Left forelimb (tissue), 1 donor: ENCODE measurements at regions not wholly inside any gene's neighbourhood (a gene's known extent, or its start where the extent isn't known, plus 50 kb on each side); places are given as distances from the start of the nearest gene placed in this dataset.
"Not testable (repeated sequence)": the region's sequence is repeated elsewhere in the genome, so short reads cannot be mapped to it uniquely, and the experiment has no call there.

ENCODE experiments used
- DNase-seq: peaks from one replicate; pipeline ENCODE4 v3.0.0-alpha.2; 2018; ENCODE audit warnings: low spot score

GRCh38 chr1:148386031-148386398 lies 97.1 kb downstream of the PPIAL4G start:
- not testable (repeated sequence) for DNase-seq

DNA sequence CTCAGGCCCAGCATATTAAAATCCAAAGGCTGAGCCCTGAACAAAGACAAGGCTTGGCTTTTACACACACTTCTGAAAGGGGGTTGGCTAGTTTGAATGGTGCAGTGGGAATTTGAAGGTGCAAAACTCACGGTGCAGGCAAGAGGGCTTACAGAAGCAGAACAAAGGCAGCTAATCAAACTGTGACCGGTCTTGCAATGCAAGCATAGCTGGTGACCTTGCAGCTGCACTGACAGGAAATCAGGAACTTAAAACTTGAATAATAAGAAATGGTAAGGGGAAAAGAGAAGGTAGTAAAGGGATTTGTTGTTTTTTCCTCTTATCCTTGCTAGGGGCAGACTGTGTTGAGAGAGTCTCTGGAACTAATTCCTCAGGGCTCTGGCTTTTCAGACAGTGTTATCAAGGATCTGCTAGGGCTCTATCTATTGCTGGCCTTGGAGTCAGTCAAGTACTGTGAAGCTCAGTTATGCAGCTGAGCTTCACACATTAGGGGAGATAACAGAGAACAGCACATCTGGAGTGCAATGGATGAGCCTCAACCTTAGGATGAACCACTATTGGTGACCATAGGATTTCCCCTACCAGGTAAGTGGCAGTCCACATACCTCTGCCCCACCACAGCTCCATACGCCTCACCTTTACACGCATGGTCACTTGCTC lies 97.6 kb downstream of the PPIAL4G start:
- no peak for DNase-seq

- no peak for DNase-seq
Observed at GRCh38 chr1:148383966-148384365, 99.1 kb downstream of the PPIAL4G start.

DNA sequence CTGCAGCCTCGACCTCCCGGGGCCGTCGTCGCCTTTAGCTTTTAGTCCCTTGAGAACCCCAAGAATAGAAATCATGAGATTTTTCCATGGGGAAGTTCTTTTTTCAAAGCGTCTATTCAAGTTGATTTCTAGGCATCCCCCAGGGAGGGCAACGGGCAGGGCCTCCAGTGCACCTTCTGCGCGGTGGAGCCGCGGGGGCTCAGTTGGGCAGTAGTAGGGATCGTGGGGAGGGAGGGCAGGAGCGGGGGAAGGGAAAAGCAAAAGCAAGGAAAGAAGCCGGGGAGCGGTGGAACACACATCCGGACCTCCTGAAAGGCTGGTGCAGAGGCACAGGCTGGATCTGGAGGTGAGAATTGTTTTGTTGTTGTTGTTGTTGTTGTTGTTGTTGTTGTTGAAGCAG lies 103.4 kb downstream of the PPIAL4G start:
- no peak for DNase-seq

GRCh38 chr1:148379170-148379500 lies 104.0 kb downstream of the PPIAL4G start:
- no peak for DNase-seq

DNA sequence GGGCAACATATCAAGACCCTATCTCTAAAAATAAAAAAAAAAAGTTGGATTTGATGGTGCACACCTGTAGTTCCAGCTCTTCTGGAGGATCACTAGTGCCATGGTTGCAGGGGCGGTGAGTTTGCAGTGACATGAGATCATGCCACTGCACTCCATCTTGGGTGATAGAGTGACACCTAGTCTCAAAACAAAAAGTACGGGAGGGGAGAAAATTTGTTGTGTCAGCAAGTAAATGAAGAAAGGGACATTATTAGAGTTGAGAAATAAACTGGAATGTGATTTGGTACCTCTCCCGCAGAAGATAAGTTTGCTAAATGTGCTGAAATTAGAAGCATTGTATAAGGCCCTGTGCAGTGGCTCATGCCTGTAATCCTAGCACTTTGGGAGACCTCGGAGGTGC lies 105.1 kb downstream of the PPIAL4G start:
- not testable (repeated sequence) for DNase-seq

DNA sequence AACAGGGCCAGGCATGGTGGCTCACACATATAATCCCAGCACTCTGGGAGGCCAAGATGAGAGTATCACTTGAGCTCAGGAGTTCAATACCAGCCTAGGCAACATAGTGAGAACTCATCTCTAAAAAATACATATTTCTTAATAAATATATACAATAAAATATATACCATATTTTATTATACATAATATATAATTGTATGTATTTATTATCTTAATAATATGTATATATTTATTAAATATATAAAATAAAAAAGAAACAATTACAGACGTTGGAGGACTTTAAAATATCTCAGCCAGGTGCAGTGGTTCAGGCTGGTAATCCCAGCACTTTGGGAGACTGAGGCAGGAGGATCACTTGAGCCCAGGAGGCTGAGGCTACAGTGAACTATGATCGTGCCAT lies 106.1 kb downstream of the PPIAL4G start:
- not testable (repeated sequence) for DNase-seq

GRCh38 chr1:148374101-148374500 lies 109.0 kb downstream of the PPIAL4G start:
- DNase-seq = no peak

DNA sequence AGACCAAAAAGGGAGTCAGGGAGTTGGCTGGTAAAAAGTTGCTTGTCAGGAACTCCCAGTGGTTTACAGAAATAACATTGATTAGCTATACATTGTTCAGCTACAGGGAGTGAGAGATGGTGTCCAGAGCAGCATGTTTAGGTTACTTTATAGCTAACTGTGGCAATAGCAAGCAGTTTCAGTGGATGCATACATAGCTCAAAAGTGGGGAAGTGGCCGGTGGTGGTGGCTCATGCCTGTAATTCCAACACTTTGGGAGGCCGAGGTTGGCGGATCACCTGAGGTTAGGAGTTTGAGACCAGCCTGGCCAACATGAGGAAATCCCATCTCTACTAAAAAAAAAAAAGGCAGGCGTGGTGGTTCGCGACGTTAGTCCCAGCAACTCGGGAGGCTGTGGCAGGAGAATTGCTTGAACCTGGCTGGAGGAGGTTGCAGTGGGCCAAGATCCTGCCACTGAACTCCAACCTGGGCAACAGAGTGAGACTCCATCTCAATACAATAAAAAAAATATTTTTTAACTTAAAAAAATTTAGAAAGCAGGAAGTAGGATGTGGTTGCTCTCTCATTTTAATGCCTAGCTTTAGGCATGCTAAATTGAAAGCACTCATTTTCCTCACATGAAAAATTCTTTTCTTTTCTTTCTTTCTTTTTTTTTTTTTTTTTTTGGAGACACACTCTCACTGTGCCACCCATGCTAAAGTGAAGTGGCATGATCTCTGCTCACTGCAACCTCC lies 109.7 kb downstream of the PPIAL4G start:
- DNase-seq = no peak

- DNase-seq = no peak
Observed at GRCh38 chr1:148372731-148373130, 110.4 kb downstream of the PPIAL4G start.

- not testable (repeated sequence) for DNase-seq
Observed at GRCh38 chr1:148372051-148372726, 110.9 kb downstream of the PPIAL4G start.

GRCh38 chr1:148371551-148371994 lies 111.5 kb downstream of the PPIAL4G start:
- DNase-seq = not testable (repeated sequence)

DNA sequence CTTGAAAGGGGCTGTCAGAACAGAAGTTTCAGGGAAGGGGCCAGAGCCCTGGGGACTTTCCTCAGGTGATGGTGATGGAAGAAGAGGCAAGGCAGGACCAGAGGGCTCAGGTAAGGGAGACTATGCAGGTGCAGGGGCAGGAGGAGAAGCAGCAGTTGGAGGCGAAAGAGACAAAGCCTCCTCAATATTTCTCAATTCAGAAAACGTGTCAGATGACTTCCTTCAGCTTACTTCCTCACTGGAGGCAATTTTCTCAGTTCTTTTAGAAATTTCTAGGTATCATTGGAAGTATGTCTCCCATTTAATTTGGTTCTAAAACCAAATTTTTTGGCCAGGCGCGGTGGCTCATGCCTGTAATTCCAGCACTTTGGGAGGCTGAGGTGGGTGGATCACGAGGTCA lies 112.4 kb downstream of the PPIAL4G start:
- not testable (repeated sequence) for DNase-seq

GRCh38 chr1:148367596-148367995 lies 115.5 kb downstream of the PPIAL4G start:
- no peak for DNase-seq

DNA sequence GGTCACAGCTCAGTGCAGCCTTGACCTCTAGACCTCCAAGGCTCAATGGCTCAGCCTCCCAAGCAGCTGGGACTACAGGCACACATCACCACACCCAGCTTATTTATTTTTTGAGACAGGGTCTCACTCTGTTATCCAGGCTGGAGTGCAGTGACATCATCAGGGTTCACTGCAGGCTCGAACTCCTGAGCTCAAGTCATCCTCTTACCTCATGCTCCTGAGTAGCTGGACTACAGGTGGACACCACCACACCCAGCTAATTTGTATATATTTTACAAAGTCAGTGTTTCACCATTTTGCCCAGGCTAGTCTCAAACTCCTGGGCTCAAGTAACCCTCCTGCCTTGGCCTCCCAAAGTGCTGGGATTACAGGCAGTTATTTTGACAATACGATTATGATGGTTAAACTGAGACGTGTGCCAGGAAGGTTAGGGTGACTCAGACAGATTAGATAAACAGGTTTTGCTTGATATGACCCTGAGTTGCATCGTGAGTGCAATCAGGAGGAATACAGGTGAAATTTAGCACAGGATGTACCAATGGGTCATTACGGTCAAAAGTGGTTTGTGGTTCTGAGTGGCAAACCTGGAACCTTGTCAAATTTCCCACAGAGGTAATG lies 116.9 kb downstream of the PPIAL4G start:
- DNase-seq = not testable (repeated sequence)

- DNase-seq = not testable (repeated sequence)
Observed at GRCh38 chr1:148365151-148365550, 118.0 kb downstream of the PPIAL4G start.

DNA sequence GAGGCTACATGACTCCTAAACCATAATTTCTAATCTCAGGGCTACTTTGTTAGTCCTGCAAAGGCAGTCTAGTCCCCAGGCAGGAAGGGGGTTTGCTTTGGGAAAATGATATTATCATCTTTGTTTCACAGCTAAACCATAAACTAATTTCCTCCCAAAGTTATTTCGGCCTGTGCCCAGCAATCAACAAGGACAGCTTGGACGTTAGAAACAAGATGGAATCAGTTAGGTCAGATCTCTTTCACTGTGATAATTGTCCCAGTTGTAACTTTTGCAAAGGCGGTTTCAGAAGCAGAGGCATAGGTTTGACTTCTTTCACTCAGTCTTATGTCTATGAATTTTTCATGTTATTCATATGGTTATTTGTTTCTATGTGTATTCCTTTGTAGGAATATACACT lies 119.1 kb downstream of the PPIAL4G start:
- not testable (repeated sequence) for DNase-seq

DNA sequence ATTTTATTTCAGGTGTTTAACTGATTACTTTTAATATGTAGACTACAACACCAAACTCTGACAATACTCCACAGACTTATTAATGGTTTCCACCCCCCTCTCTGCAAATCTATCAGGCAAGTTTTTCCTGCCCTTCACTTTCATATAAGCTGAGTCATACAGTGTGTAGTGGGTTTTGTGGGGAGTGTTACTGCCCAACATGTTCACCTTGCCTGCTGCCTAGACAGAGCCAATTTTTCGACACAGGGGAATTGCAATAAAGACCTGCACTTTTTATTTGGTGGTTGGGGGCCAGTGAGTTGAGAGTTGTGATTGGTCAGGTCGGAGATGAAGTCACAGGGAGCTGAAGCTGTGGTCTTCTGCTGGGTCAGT lies 119.7 kb downstream of the PPIAL4G start:
- DNase-seq = no peak

- DNase-seq = no peak
Observed at GRCh38 chr1:148362626-148363438, 120.3 kb downstream of the PPIAL4G start.

GRCh38 chr1:148362216-148362611 lies 120.9 kb downstream of the PPIAL4G start:
- DNase-seq = no peak

DNA sequence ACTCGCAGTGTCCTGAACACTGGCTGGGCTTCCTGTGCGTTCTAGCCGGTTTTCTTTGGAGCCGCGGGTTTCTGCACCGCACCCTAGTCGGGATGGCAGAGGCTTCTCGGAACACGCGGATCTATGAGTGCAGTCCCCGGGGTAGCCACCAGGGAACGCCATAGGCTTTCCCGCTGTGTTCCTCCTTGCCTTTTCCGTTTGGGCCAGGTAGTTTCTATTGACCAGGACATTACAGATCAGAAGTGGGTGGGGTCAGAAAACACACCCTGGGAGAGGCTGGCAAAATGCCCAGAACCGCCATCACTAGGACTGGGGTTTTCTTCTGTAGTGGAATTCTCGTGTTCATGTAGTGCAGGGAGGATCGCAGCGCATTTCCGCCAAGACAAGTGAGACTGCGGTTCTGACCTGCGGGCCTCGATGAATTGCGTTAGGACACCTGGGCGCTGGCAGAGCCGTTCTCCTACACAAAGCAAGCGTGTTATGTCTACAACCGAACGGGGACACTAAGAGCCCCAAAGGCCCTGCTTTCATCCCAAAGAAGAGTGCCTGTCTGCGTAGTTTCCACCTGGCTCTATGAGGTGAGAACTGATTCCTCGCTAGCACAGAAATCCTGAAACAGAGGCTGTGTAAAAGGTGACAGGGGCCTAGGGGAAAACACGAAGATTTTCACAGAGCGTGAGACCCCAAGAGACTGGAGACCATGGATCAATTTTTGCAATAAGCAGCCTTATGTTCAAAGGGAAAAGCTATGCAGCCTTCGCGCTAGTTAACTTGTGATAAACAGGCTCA lies 121.5 kb downstream of the PPIAL4G start:
- not testable (repeated sequence) for DNase-seq
